Subcutaneous abdominal adipose tissue (tissue), 5 donors: ENCODE measurements at regions not wholly inside any gene's neighbourhood (a gene's known extent, or its start where the extent isn't known, plus 50 kb on each side); places are given as distances from the start of the nearest gene placed in this dataset.

Source experiments
- H3K27ac ChIP-seq: one replicate; pipeline ENCODE4 v1.7.0; 2013; ENCODE audit warnings: low read depth, mild to moderate bottlenecking, inconsistent platforms, low read length, moderate library complexity
- H3K27me3 ChIP-seq, 5 donors: one replicate each; pipeline ENCODE4 v1.7.0; 2013; ENCODE audit warnings: low read length in 5 of 5, inconsistent platforms in 1 of 5; ENCODE audit not compliant: control insufficient read depth in 5 of 5, insufficient read depth in 4 of 5
- H3K36me3 ChIP-seq, 5 donors: one replicate each; pipeline ENCODE4 v1.7.0; 2013; ENCODE audit warnings: low read length in 5 of 5; ENCODE audit not compliant: control insufficient read depth in 5 of 5, insufficient read depth in 5 of 5
- H3K4me1 ChIP-seq, 5 donors: one replicate each; pipeline ENCODE4 v1.7.0; 2013; ENCODE audit warnings: low read length in 5 of 5, mild to moderate bottlenecking in 3 of 5, moderate library complexity in 1 of 5; ENCODE audit not compliant: control insufficient read depth in 5 of 5, insufficient read depth in 5 of 5
- H3K4me3 ChIP-seq, 5 donors: one replicate each; pipeline ENCODE4 v1.7.0; 2013; ENCODE audit warnings: low read length in 5 of 5, low read depth in 1 of 5
- H3K9ac ChIP-seq, 5 donors: one replicate each; pipeline ENCODE4 v1.7.0; 2013; ENCODE audit warnings: low read length in 5 of 5, mild to moderate bottlenecking in 4 of 5, moderate library complexity in 3 of 5
- H3K9me3 ChIP-seq, 5 donors: one replicate each; pipeline ENCODE4 v1.7.0; 2013; ENCODE audit warnings: low read length in 5 of 5; ENCODE audit not compliant: control insufficient read depth in 5 of 5
- donor health status: healthy.
- donor health status: healthy.
- donor health status: healthy.
- donor health status: healthy.
- donor health status: healthy.

DNA sequence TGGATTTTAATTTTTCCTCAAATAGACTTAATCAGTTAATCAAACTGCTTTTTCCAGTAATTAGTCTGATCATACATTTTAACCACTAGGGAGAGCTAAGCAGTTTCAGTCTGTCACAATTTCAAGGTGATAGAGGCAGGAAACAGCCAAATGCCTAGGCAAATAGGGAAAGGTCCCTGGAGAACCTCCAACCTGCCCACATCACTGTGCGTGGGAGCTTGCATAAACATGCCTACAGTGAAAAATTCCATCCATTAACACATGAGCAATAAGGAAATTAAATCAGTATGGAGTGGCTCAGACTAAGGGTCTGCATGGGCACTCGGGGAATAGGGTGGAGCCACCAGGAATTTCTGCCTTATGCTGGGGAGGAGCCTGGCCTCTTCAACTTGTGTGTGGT lies 74.6 kb downstream of the AASDHPPT start:
- H3K4me3 ChIP-seq: no peak overlapping the region
- H3K9ac ChIP-seq: no peak overlapping the region
- no peaks in the 10 kb centered on the region for H3K27me3 ChIP-seq
- H3K36me3 ChIP-seq: no peaks in the 10 kb centered on the region
- peaks cover 0 to 2% (median 1%) of the 10 kb centered on the region in 5 donors for H3K9me3 ChIP-seq
- H3K27ac ChIP-seq: no peak overlapping the region
- H3K4me1 ChIP-seq: no peaks in the 10 kb centered on the region

DNA sequence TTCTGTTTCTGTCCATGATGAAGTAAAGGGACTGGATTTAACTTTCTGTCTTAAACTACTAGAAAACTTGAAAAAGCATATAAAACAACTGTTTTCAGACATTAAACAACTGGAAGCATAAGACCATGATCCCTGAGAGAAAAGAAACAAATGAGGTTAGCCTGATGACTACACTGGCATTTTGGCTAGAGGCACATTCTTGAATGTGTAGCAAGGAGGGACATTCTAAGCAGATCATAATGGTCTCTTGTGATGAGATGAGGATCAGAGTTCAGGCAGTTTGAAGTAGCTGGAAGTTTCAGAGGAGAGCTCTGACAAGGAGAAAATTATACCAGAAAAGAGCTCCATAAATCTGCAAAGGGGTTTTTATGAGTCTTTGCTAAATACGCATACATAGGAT lies 75.4 kb downstream of the AASDHPPT start:
- no peak overlapping the region for H3K9ac ChIP-seq
- no peaks in the 10 kb centered on the region for H3K4me1 ChIP-seq
- H3K36me3 ChIP-seq: no peaks in the 10 kb centered on the region
- H3K27ac ChIP-seq: no peak overlapping the region
- H3K27me3 ChIP-seq: no peaks in the 10 kb centered on the region
- H3K9me3 ChIP-seq: peaks cover 0 to 2% (median 0%) of the 10 kb centered on the region in 5 donors
- no peak overlapping the region for H3K4me3 ChIP-seq

DNA sequence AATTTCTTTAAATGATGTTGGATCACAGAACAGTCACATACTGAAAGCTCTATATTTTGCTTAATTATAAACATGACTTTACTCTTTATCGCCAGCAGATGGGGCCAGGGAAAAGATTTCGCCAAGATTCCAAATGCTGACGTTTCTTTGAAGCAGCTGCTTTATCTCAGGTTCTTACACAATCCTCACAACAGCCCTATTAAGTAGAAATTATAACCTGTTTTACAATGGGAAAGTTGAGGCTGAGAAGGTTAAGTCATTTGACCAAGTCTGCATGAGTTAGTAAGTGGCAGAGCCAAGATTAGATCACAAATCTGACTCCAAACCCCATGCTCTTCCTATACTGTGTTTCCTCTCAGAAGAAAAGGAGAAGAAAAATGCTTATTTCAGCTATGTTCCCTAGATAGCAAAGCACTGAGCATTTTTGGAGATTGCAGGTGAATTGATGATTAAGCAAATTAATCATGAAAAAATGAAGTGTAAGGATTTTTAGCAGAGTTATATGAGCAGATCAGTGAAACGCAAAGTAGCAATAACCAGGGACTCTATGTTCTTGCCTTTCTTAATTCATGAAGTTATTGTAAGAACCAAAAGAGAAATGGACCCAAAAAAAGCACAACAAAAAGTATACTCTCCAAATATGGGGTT lies 79.0 kb downstream of the AASDHPPT start:
- H3K4me1 ChIP-seq: no peaks in the 10 kb centered on the region
- no peak overlapping the region for H3K27ac ChIP-seq
- H3K9me3 ChIP-seq: no peaks in the 10 kb centered on the region
- no peak overlapping the region for H3K4me3 ChIP-seq
- no peaks in the 10 kb centered on the region for H3K27me3 ChIP-seq
- H3K9ac ChIP-seq: no peak overlapping the region
- H3K36me3 ChIP-seq: no peaks in the 10 kb centered on the region

DNA sequence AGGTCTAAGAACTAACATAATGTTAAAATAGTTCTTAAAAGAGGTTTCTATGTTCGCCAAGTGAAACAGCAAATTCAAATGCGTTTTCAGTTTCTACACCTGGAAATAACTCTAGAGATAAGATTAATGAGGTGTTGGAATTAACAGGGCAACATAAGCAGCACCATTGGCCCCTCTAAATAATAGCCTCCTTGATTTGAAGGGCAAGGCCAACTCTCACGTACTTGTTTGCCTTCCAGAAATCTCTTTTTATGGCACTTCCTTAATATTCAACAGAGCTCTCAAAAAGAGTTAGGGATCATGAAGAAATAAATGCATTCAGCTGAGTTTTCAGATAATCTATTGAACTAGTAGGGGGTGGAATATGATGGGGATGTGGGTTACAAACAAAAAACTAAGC lies 80.9 kb downstream of the AASDHPPT start:
- Histone ChIP-seq H3K27ac (no peak overlapping the region), H3K4me1 (no peaks in the 10 kb centered on the region), H3K9ac (no peak overlapping the region), H3K36me3 (no peaks in the 10 kb centered on the region), H3K4me3 (no peak overlapping the region), H3K9me3 (no peaks in the 10 kb centered on the region), H3K27me3 (no peaks in the 10 kb centered on the region)

DNA sequence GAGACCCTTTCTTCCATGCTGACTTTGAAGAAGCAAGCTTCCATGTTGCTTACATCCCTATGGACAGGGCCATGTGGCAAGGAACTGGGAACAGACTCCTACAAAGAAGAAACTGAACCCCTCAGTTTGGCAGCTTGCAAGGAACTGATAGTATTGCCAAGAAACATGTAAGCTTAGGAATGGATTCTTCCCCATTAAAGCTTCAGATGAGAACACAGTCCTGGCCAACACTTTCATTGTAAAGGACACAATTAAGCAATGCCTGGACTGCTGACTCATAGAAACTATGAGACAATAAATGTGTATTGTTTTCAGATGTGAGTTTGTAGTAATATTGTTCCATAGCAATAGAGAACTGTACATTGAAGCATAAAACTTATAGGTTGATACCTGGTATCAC lies 82.4 kb downstream of the AASDHPPT start:
- H3K27me3 ChIP-seq: no peaks in the 10 kb centered on the region
- no peaks in the 10 kb centered on the region for H3K9me3 ChIP-seq
- H3K9ac ChIP-seq: no peak overlapping the region
- H3K36me3 ChIP-seq: no peaks in the 10 kb centered on the region
- no peak overlapping the region for H3K27ac ChIP-seq
- H3K4me1 ChIP-seq: no peaks in the 10 kb centered on the region
- no peak overlapping the region for H3K4me3 ChIP-seq

DNA sequence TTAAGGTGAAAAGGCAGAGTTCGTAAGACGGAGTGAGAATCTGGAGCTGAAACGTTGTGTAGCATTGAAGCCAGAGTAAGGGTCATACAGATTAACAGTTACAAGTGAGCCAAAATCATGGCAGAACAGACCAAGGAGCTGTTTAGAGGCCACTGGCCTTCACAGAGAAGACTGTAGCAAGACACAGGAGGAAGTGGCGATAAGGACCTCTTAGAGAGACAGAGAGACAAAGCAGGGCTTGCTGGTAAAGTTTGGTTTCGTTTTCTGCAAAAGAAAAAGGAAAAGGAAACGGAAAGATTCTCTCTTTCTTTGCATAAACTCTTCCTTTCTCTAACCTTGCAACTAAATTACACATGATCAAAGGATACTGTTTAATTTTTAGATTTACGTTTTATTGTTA lies 83.0 kb downstream of the AASDHPPT start:
- Histone ChIP-seq H3K9ac (no peak overlapping the region), H3K9me3 (peaks cover 0 to 3% (median 0%) of the 10 kb centered on the region in 5 donors), H3K4me3 (no peak overlapping the region), H3K36me3 (no peaks in the 10 kb centered on the region), H3K4me1 (no peaks in the 10 kb centered on the region), H3K27ac (no peak overlapping the region), H3K27me3 (no peaks in the 10 kb centered on the region)

DNA sequence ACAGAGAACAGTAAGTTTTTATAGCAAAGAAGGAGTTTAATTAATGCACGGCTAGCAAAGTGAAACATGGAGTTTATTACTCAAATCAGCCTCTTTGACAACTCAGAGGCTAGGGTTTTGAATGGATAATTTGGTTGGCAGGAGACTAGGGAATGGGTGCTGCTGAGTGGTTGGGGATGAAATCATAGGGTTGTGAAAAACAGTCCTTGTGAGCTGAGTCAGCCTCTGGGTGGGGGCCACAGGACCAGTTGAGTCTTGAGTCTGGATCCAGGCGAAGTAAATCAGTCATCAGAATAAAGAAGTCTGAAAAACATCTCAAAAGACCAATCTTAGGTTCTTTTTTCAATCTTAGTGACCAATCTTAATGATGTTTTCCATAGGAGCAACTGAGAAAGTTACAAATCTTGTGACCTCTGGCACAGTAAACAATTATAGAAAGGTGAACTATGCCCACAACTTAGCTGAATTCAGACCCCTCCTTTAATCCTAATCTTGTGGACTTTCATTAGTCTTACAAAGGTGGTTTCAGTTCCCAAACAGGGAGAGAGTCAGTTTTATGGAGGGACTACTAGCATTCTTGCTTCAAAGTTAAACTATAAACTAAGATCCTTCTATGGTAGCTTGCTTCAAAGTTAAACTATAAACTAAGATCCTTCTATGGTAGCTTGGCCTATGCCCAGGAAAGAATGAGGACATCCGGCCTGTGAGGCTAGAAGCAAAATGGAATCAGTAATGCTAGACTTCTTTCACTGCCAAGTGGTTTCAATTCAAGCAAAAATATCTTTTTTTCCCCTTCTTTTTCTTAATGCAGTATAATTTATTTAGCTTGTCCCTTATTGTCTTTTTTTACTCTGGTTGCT lies 84.5 kb downstream of the AASDHPPT start:
- no peak overlapping the region for H3K4me3 ChIP-seq
- peaks cover 0 to 13% (median 10%) of the 10 kb centered on the region in 5 donors for H3K9me3 ChIP-seq
- no peaks in the 10 kb centered on the region for H3K36me3 ChIP-seq
- no peak overlapping the region for H3K9ac ChIP-seq
- H3K27me3 ChIP-seq: no peaks in the 10 kb centered on the region
- H3K4me1 ChIP-seq: no peaks in the 10 kb centered on the region
- no peak overlapping the region for H3K27ac ChIP-seq

DNA sequence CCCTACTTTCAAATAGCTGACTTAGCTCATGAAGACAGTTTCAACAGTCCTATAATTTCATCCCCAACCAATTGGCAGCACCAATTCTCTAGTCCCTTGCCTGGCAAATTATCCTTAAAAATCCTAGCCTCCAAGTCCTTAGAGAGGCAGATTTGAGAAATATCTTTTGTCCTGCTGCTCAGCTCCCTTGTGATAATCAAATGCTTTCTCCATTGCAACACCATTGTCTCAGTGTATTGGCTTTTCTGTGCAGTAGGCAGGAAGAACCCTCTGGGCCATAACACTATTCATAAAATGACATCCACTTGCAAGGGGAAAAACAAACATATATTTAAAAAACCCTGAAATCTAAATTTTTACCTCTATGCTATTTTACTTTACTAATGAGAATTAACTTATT lies 89.6 kb downstream of the AASDHPPT start:
- no peaks in the 10 kb centered on the region for H3K36me3 ChIP-seq
- H3K27ac ChIP-seq: no peak overlapping the region
- peaks cover 0 to 23% (median 21%) of the 10 kb centered on the region in 5 donors for H3K9me3 ChIP-seq
- H3K4me3 ChIP-seq: peak overlapping the region in 1 of 5 donors; percentile 45
- no peaks in the 10 kb centered on the region for H3K4me1 ChIP-seq
- H3K9ac ChIP-seq: no peak overlapping the region
- no peaks in the 10 kb centered on the region for H3K27me3 ChIP-seq

DNA sequence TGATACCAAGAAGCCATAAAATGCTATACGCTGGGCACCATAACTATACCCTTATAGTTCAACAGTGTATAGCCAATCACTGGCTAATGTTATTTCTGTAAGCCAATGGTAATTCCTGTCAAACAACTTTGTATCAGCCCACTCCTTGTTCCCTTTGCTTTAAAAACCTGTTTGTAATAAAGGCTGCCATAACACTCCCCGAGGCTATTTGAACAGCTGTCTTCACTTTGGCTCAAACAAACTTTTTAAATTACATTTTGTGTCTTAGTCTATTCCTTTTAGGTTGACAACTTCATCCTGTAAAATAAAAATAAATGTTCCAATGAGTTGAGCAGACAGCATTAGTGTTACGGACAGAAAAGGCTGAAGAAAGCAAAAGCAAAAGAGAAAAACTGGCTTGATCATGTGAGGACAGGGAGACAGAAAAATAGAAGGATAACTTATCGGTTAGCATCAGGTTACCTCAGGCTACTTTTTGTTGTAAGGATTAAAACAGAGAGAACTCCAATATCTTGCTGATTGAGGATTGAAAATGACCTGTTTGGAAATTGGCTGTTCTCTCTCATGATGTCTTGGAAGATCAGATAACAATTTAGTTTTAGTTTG lies 95.0 kb downstream of the AASDHPPT start:
- no peaks in the 10 kb centered on the region for H3K36me3 ChIP-seq
- H3K9me3 ChIP-seq: peaks cover 0 to 10% (median 6%) of the 10 kb centered on the region in 5 donors
- no peak overlapping the region for H3K4me3 ChIP-seq
- no peaks in the 10 kb centered on the region for H3K27me3 ChIP-seq
- H3K9ac ChIP-seq: no peak overlapping the region
- H3K4me1 ChIP-seq: no peaks in the 10 kb centered on the region
- H3K27ac ChIP-seq: no peak overlapping the region

DNA sequence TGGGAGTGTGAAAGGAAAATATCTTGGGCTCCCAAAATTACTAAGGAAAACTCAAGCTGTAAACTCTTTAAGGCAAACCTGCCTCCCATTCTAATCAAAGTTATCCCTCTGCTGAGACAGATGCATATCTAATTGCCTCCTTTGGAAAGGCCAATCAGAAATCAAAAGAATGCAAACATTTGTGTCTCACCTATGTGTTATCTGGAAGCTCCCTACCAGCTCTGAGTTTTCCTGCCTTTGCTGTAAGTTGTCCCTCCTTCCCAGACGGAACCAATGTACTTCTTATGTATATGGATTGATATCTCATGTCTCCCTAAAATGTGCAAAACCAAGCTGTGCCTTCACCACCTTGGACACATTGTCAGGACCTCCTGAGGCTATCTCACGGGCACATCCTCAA lies 95.8 kb downstream of the AASDHPPT start:
- Histone ChIP-seq H3K27ac (no peak overlapping the region), H3K4me1 (no peaks in the 10 kb centered on the region), H3K36me3 (no peaks in the 10 kb centered on the region), H3K27me3 (no peaks in the 10 kb centered on the region), H3K4me3 (no peak overlapping the region), H3K9me3 (peaks cover 0 to 3% (median 0%) of the 10 kb centered on the region in 5 donors), H3K9ac (no peak overlapping the region)
